Left cardiac atrium (tissue), 4 donors: ENCODE measurements at regions not wholly inside any gene's neighbourhood (a gene's known extent, or its start where the extent isn't known, plus 50 kb on each side); places are given as distances from the start of the nearest gene placed in this dataset.
"Not testable (repeated sequence)": the region's sequence is repeated elsewhere in the genome, so short reads cannot be mapped to it uniquely, and the experiment has no call there.

Experiments
- ATAC-seq, 2 donors: fragments of 200-7000 bp; cut with Tn5 transposase; one replicate each; pipeline ENCODE4 v1.9.1; 2020; ENCODE audit warnings: mild to moderate bottlenecking in 2 of 2, moderate library complexity in 2 of 2
- DNase-seq: peaks from one replicate; pipeline ENCODE4 v3.0.0-alpha.2; 2020
- intact Hi-C, 2 donors: fragments of 100-400 bp; cut with DNase I; formaldehyde crosslinking; loops; one replicate each; pipeline versions ENCODE4 v1.14.1 to v1.15.1; 2022 to 2023
- donor health status: DM: no; HTN: yes; CAD: no.
- donor health status: DM: no; HTN: yes; CAD: no; lungs with severe emphysema.
- donor health status: DM: yes; HTN: yes; CAD: no.
- donor health status: Dilated cardiomyopathy.

DNA sequence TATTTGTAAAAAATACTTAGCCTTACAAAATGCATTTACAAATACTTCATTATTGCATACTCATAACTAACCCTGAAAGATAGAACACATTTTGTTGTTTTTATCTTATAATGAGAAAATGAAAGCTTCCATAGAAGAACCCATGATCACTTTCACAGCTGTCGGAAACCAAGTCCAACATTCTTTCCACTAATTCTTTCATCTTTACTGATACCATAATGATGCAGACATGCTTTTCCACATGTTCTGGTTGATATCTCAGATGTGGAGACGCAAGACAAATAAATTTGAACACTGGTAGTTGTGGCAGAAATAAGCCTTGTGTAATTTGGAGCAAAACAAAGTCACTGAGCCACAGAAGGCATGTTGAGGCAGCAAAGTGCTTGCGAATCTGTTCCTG, 136.0 kb downstream of the FBXO4 start:
- DNase-seq (no peak), ATAC-seq (no peak)
- intact Hi-C loops: no loop called here

GRCh38 chr5:42064821-42065220, 139.7 kb downstream of the FBXO4 start:
- intact Hi-C loops: no loop called here
- ATAC-seq (no peak), DNase-seq (no peak)

GRCh38 chr5:42066131-42066530, 141.1 kb downstream of the FBXO4 start:
- intact Hi-C loops: no loop called here
- ATAC-seq (no peak), DNase-seq (no peak)

DNA sequence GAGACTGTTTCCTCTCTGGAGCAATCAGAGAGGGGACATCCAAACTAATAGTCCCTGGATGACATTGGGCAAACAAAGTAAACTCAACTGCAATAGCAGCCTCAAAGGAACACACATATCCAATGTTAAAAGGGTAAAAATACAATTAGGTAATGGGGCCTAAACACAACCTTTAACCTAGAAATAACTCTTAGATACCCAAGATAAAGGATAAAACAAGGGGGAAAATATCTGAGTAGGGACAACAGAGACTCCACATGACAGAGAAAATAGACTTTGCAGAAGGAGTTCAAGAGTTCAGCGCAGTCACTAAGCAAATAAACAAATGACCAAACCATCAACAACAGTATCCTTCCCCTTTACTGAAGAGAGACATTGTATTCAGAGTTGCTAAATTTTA, 149.3 kb downstream of the FBXO4 start:
- ATAC-seq (no peak), DNase-seq (no peak)
- intact Hi-C loops: no loop called here

- ATAC-seq (no peak), DNase-seq (no peak)
- intact Hi-C loops: no loop called here
Measured at GRCh38 chr5:42089705-42090104, 164.6 kb downstream of the FBXO4 start.

GRCh38 chr5:42090162-42090561, 165.1 kb downstream of the FBXO4 start:
- DNase-seq (no peak), ATAC-seq (no peak)
- intact Hi-C loops: no loop called here

- ATAC-seq, DNase-seq, intact Hi-C loops: not testable (repeated sequence)
Measured at GRCh38 chr5:42099846-42100245, 174.8 kb downstream of the FBXO4 start.

GRCh38 chr5:42108468-42108867, 183.4 kb downstream of the FBXO4 start:
- intact Hi-C loops: no loop called here
- no peak for DNase-seq
- ATAC-seq: no peak

DNA sequence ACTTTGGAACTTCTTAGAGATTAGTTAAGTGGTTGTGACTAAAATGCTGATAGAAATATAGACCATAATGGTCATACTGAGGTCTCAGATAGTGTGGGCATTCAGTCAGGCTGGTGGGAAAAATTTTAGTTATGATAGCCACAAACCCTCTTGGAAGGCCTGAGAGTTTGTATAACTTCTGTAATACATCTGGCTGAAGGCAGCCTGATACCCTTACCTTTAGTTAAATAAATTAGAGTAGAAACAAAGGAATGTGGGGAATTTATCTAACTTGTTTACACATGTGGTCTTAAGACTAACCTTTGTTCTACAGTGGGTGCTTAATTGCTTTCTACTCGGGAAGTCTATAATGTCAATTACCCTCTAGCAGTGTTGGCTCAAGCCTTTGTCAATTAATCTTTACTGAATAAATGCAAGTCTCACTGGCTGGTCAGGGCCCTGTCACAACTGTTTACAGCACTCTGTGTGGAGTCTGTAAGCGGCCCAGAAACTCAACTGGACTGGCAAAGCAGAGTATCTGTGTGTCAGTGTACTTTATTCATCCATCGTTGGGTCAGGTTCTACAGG, 184.0 kb downstream of the FBXO4 start:
- ATAC-seq (no peak), DNase-seq (no peak)
- intact Hi-C loops: no loop called here

DNA sequence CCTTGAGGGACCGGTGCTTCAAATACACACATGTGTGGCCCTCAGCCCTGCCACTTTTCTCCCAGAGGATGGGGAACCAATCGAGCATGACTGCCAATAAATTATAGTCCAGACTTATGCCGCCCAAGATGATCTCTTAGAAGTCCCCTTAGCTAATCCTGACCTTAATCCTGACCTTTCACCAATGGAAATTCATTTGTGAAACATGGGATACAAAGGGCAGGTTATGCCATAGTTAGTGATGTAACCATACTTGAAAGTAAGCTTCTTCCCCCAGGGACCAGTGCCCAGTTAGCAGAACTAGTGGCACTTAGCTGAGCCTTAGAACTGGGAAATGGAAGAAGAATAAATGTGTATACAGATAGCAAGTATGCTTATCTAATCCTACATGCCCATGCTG, 190.6 kb downstream of the FBXO4 start:
- DNase-seq, ATAC-seq, intact Hi-C loops: not testable (repeated sequence)

- ATAC-seq (no peak), DNase-seq (no peak)
- intact Hi-C loops: no loop called here
Measured at GRCh38 chr5:42120070-42120469, 195.0 kb downstream of the FBXO4 start.

- DNase-seq: no peak
- no peak for ATAC-seq
- intact Hi-C loops: no loop called here
Measured at GRCh38 chr5:42121401-42121800, 196.3 kb downstream of the FBXO4 start.

- ATAC-seq (no peak), DNase-seq (no peak)
- intact Hi-C loops: no loop called here
Measured at GRCh38 chr5:42131081-42131480, 206.0 kb downstream of the FBXO4 start.

DNA sequence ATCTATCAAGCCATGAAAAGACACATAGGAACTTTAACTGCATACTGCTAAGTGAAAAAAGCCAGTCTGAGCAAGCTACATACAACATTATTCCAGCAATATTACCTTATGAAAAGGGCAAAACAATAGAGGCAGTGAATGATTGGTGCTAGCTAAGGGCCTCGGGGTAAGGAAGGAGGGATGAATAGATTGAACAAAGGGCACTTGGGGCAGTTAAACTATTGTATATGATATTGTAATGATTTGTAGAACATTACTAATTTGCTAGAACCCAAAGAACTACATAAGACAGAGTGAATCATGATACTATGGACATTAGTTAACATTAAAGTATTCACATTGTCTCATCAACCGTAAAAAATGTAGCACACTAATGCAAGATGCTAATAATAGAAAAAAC, 218.3 kb downstream of the FBXO4 start:
- no peak for ATAC-seq
- DNase-seq: no peak
- intact Hi-C loops: no loop called here

- no peak for DNase-seq
- intact Hi-C loops: no loop called here
- ATAC-seq: no peak
Measured at GRCh38 chr5:42148813-42149212, 223.7 kb downstream of the FBXO4 start.

GRCh38 chr5:42157215-42157614, 232.1 kb downstream of the FBXO4 start:
- DNase-seq (no peak), ATAC-seq (no peak)
- intact Hi-C loops: no loop called here

DNA sequence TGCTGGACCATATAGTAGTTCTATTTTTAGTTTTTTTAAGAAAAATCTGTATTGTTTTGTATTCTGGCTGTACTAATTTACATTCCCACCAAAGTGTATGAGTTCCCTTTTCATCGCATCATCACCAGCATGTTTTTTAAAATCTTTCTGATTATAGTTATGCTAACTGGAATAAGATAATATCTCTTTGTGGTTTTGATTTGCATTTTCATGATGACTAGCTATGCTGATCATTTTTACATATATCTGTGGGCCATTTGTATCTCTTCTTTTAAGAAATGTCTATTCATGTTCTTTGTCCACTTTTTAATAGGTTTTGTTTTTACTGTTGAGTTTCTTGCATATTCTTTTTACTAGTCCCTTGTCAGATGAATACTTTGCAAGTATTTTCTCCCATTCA, 238.0 kb downstream of the FBXO4 start:
- DNase-seq (no peak), ATAC-seq (no peak)
- intact Hi-C loops: no loop called here

GRCh38 chr5:42168091-42168670, 243.1 kb downstream of the FBXO4 start:
- no peak for ATAC-seq
- DNase-seq: no peak
- intact Hi-C loops: no loop called here

DNA sequence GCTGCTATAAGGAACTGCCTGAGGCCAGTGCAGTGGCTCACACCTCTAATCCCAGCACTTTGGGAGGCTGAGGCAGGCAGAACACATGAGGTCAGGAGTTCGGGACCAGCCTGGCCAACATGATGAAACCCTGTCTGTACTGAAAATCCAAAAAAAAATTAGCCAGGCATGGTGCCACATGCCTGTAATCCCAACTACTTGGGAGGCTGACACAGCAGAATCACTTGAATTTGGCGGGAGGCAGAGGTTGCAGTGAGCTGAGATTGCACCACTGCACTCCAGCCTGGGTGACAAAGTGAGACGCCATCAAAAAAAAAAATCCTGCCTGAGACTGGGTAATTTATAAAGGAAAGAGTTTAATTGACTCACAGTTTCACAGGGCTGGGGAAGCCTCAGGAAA, 247.1 kb upstream of the GHR start:
- DNase-seq, intact Hi-C loops: not testable (repeated sequence)
- peak in 1 of 2 donors; percentile 71 for ATAC-seq

- ATAC-seq, DNase-seq, intact Hi-C loops: not testable (repeated sequence)
Measured at GRCh38 chr5:42179843-42180242, 243.4 kb upstream of the GHR start.

DNA sequence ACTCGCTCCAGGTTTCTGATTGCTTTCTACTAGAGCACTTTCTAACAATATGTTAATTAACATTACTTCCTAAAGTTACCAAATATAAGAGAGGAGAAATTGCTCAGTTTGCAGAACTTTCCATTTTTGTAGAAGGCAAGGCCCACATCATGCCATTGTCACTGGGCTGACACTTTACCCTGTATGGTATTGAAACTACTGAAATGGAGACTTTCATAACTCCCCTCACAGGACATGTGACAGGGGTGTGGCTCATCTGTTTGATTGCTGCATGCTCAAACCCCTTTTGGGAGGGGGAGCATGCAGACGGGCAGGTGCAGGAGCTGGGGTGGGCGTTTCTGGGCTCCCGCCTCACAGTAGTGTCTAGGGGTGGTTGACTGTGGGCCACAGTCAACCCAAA, 206.3 kb upstream of the GHR start:
- ATAC-seq (no peak), DNase-seq (no peak)
- intact Hi-C loops: no loop called here

GRCh38 chr5:42217791-42218190, 205.4 kb upstream of the GHR start:
- no peak for ATAC-seq
- intact Hi-C loops: no loop called here
- no peak for DNase-seq
